Thyroid gland (tissue), 4 donors: ENCODE measurements at regions not wholly inside any gene's neighbourhood (a gene's known extent, or its start where the extent isn't known, plus 50 kb on each side); places are given as distances from the start of the nearest gene placed in this dataset.

Experiments used
- DNase-seq, 2 donors: peaks; one replicate each; pipeline ENCODE4 v3.0.0-alpha.2; 2019
- H3K27ac ChIP-seq, 3 donors: fragments of 200-600 bp; sonication (generic); 1 replicate in 2 of 3; 2 replicates in 1 of 3; pipeline ENCODE4 v1.5.1; 2016 to 2019; ENCODE audit warnings: mild to moderate bottlenecking in 1 of 3, moderate library complexity in 1 of 3
- H3K27me3 ChIP-seq: fragments of 200-600 bp; sonication (generic); one replicate; pipeline ENCODE4 v1.5.1; 2019
- H3K36me3 ChIP-seq, 2 donors: fragments of 200-600 bp; sonication (generic); one replicate each; pipeline ENCODE4 v1.5.1; 2016 to 2019
- H3K4me1 ChIP-seq, 2 donors: fragments of 200-600 bp; sonication (generic); one replicate each; pipeline ENCODE4 v1.5.1; 2017 to 2019
- H3K4me3 ChIP-seq, 3 donors: fragments of 200-600 bp; sonication (generic); replicated peaks in 1 of 3; 1 replicate in 2 of 3; 2 replicates in 1 of 3; pipeline ENCODE4 v1.5.1; 2016; ENCODE audit warnings: mild to moderate bottlenecking in 1 of 3
- H3K9me3 ChIP-seq: fragments of 200-600 bp; sonication (generic); one replicate; pipeline ENCODE4 v1.5.1; 2017
- CTCF ChIP-seq, 6 experiments: fragments of 200-600 bp in 3 of 6; fragments of 450-650 bp in 3 of 6; sonication (generic) in 3 of 6; IDR thresholded peaks; one replicate each; pipeline ENCODE4 v1.5.1; 2016 to 2019; ENCODE audit warnings: antibody characterized with exemption in 6 of 6, mild to moderate bottlenecking in 2 of 6, inconsistent platforms in 1 of 6, moderate library complexity in 1 of 6
- POLR2A ChIP-seq, 2 donors: fragments of 450-650 bp; IDR thresholded peaks; one replicate each; pipeline ENCODE4 v1.6.1; 2017; ENCODE audit warnings: antibody characterized with exemption in 2 of 2, mild to moderate bottlenecking in 2 of 2, moderate library complexity in 1 of 2
- WGBS, 2 donors: methylation state at CpG; one replicate each; pipeline ENCODE4 v1.1.5; 2017; 5-methylcytosine and 5-hydroxymethylcytosine counted together
- intact Hi-C: fragments of 100-400 bp; cut with DNase I; formaldehyde crosslinking; loops from one replicate; pipeline ENCODE4 v1.15.1; 2023

DNA sequence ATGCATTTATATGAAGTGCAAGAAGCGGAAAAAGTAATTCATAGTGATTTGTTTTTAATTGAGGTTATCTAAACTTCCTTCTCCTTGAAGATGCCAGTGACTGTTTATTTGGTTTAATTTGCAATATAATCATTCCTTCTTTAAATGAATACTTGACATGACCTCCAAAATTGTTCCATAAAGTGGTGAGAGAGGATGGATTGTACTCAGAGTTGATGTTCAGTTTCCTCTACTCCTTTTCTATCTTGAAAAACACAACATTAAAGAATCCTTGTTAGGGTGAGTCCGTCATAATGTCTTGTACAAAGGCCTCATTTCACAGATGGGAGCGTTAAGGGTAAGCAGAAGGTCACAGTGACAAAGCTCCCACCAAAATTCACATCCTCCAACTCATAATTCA is 756.1 kb upstream of the KLHL29 start:
- H3K36me3 ChIP-seq, result no peaks in the 10 kb centered on the region
- no peak for TF ChIP-seq POLR2A (IDR thresholded peaks at IDR 0.05)
- TF ChIP-seq CTCF (IDR thresholded peaks at IDR 0.05), result no peak
- H3K4me1 ChIP-seq, result no peaks in the 10 kb centered on the region
- WGBS, 2 donors, result 85 to 87% methylated on average over 3 of the region's 3 CpGs
- intact Hi-C loops, result no loop called here
- H3K27me3 ChIP-seq, result no peaks in the 10 kb centered on the region
- H3K27ac ChIP-seq, result no peak overlapping the region
- DNase-seq, result no peak
- H3K9me3 ChIP-seq, result no peaks in the 10 kb centered on the region
- H3K4me3 ChIP-seq, result no peak overlapping the region

GRCh38 chr2:22634167-22634566 is 750.8 kb upstream of the KLHL29 start:
- no peaks in the 10 kb centered on the region for H3K27me3 ChIP-seq
- H3K4me3 ChIP-seq, result no peak overlapping the region
- H3K4me1 ChIP-seq, result no peaks in the 10 kb centered on the region
- no peak overlapping the region for H3K27ac ChIP-seq
- WGBS, 2 donors, result 96 to 97% methylated on average over 3 of the region's 3 CpGs
- no peaks in the 10 kb centered on the region for H3K36me3 ChIP-seq
- no peak for DNase-seq
- intact Hi-C loops, result no loop called here
- no peak for TF ChIP-seq POLR2A (IDR thresholded peaks at IDR 0.05)
- H3K9me3 ChIP-seq, result no peaks in the 10 kb centered on the region

DNA sequence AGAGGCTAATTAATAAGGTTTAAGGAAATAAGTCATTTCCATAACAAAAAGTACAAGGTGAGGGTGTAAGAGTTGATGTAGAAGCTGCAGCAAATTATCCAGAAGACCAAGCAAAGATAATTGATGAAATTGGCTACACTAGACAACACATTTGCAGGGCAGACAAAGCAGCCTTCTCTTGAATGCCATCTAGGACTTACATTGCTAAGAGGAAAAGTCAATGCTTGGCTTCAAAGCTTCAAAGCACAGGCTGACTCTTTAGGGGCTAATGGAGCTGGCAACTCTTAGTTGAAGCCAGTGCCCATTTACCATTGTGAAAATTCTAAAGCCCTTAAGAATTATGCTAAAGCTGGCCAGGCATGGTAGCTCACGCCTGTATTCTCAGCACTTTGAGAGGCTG is 728.6 kb upstream of the KLHL29 start:
- no peak for DNase-seq
- Histone ChIP-seq H3K9me3 (no peaks in the 10 kb centered on the region), H3K27ac (no peak overlapping the region), H3K27me3 (no peaks in the 10 kb centered on the region), H3K4me1 (no peaks in the 10 kb centered on the region), H3K36me3 (no peaks in the 10 kb centered on the region), H3K4me3 (no peak overlapping the region)
- intact Hi-C loops, result no loop called here
- no peak for TF ChIP-seq POLR2A (IDR thresholded peaks at IDR 0.05)
- TF ChIP-seq CTCF (IDR thresholded peaks at IDR 0.05), result no peak
- 82 to 88% methylated on average over 1 of the region's 1 CpG for WGBS, 2 donors

DNA sequence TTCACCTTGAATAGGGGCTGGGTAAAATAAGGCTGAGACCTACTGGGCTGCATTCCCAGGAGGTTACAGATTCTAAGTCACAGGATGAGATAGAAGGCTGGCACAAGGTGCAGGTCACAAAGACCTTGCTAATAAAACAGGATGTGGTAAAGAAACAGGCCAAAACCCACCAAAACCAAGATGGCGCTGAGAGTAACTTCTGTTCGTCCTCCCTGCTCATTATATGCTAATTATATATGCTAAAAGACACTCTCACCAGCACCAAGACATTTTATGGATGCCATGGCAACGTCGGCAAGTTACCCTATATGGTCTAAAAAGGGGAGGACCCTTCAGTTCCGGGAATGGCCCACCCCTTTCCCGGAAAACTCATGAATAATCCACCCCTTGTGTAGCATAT is 711.5 kb upstream of the KLHL29 start:
- no peaks in the 10 kb centered on the region for H3K9me3 ChIP-seq
- no peak overlapping the region for H3K27ac ChIP-seq
- no peak overlapping the region for H3K4me3 ChIP-seq
- TF ChIP-seq CTCF (IDR thresholded peaks at IDR 0.05) (no peak), POLR2A (IDR thresholded peaks at IDR 0.05) (no peak)
- no peak for DNase-seq
- no peaks in the 10 kb centered on the region for H3K36me3 ChIP-seq
- intact Hi-C loops, result no loop called here
- H3K27me3 ChIP-seq, result no peaks in the 10 kb centered on the region
- 90 to 91% methylated on average over 6 of the region's 6 CpGs for WGBS, 2 donors
- H3K4me1 ChIP-seq, result no peaks in the 10 kb centered on the region

- H3K36me3 ChIP-seq, result no peaks in the 10 kb centered on the region
- 81 to 87% methylated on average over 1 of the region's 1 CpG for WGBS, 2 donors
Observed at GRCh38 chr2:22683914-22684313, 701.1 kb upstream of the KLHL29 start.

DNA sequence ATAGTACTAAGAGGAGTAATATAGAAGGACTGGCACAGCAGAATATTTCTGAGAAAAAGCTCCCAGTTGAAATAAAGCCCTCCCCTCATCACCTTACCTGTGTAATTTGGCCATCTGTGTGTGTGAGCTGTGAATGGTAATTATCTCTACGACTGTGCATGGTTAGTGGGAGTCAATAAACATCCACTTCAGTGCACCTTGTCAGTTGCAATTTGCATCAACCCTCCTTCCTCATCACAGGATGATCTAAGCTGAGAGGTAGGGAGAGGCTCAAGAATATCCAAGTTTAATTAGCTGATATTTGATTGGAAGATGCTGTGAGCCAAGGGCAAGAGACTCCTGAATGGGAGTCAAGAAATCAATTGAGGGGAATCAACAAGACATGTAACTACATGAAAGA is 694.9 kb upstream of the KLHL29 start:
- Histone ChIP-seq H3K4me1 (peaks cover 9 to 14% of the 10 kb centered on the region in 2 donors), H3K4me3 (no peak overlapping the region), H3K9me3 (no peaks in the 10 kb centered on the region), H3K27ac (no peak overlapping the region), H3K27me3 (no peaks in the 10 kb centered on the region), H3K36me3 (no peaks in the 10 kb centered on the region)
- WGBS, 2 donors, result 70 to 86% methylated on average over 1 of the region's 1 CpG
- intact Hi-C loops, result no loop called here
- DNase-seq, result no peak
- no peak for TF ChIP-seq CTCF (IDR thresholded peaks at IDR 0.05)
- no peak for TF ChIP-seq POLR2A (IDR thresholded peaks at IDR 0.05)

More at GRCh38 chr2:22683914-22684313, 701.1 kb upstream of the KLHL29 start:
- H3K27ac ChIP-seq, result no peak overlapping the region
- H3K4me1 ChIP-seq, result no peaks in the 10 kb centered on the region
- TF ChIP-seq POLR2A (IDR thresholded peaks at IDR 0.05), result no peak
- intact Hi-C loops, result no loop called here
- no peak for DNase-seq
- no peaks in the 10 kb centered on the region for H3K9me3 ChIP-seq
- H3K4me3 ChIP-seq, result no peak overlapping the region
- no peaks in the 10 kb centered on the region for H3K27me3 ChIP-seq
